A673 (cell line): ENCODE measurements at regions not wholly inside any gene's neighbourhood (a gene's known extent, or its start where the extent isn't known, plus 50 kb on each side); places are given as distances from the start of the nearest gene placed in this dataset.

Experiments used
- BruUV-seq: library from RNA; stranded (reverse); fragments of 400-500 nt; replicated peaks from 2 replicates; lab custom pipeline; 2021; lab: Mats Ljungman, UMichigan
- CTCF ChIA-PET: fragments of 300-600 bp; sonication (Branson Sonifier 250); formaldehyde crosslinking; loops from one replicate; lab custom pipeline; 2022; ENCODE audit warnings: antibody characterized with exemption; lab: Charles Lee
- POLR2A ChIA-PET: fragments of 300-600 bp; sonication (Branson Sonifier 250); formaldehyde crosslinking; loops from one replicate; lab custom pipeline; 2022; ENCODE audit warnings: antibody characterized with exemption; ENCODE audit not compliant: low non-redundant PET; lab: Charles Lee
- DNase-seq: peaks from one replicate; pipeline ENCODE4 v3.0.0-alpha.2; 2015; ENCODE audit warnings: low spot score
- H3K27ac ChIP-seq: fragments of 200-600 bp; sonication (generic); 2 replicates; pipeline ENCODE4 v1.5.1; 2016; ENCODE audit warnings: mixed run types, low read depth, mild to moderate bottlenecking, mixed read lengths, antibody characterized with exemption, low read length; ENCODE audit not compliant: poor library complexity, severe bottlenecking
- H3K27me3 ChIP-seq: fragments of 200-600 bp; sonication (generic); replicated peaks from 2 replicates; pipeline ENCODE4 v1.6.1; 2017; ENCODE audit warnings: mixed run types, low read depth, mild to moderate bottlenecking, mixed read lengths, antibody characterized with exemption, low read length; ENCODE audit not compliant: insufficient read depth, poor library complexity
- H3K36me3 ChIP-seq: fragments of 200-600 bp; sonication (generic); 2 replicates; pipeline ENCODE4 v1.6.1; 2016; ENCODE audit warnings: mixed run types, mild to moderate bottlenecking, mixed read lengths, antibody characterized with exemption, low read length; ENCODE audit not compliant: insufficient read depth, poor library complexity, severe bottlenecking
- H3K4me1 ChIP-seq: fragments of 200-600 bp; sonication (generic); 2 replicates; pipeline ENCODE4 v1.6.1; 2017; ENCODE audit warnings: mixed run types, mild to moderate bottlenecking, mixed read lengths, antibody characterized with exemption, low read length; ENCODE audit not compliant: insufficient read depth, poor library complexity, severe bottlenecking
- H3K4me3 ChIP-seq: fragments of 200-600 bp; sonication (generic); 2 replicates; pipeline ENCODE4 v1.5.1; 2016; ENCODE audit warnings: low read depth, mixed run types, mild to moderate bottlenecking, mixed read lengths, low read length; ENCODE audit not compliant: poor library complexity, severe bottlenecking
- H3K9me3 ChIP-seq: fragments of 200-600 bp; sonication (generic); 2 replicates; pipeline ENCODE4 v1.6.1; 2016; ENCODE audit warnings: mixed run types, low read depth, mild to moderate bottlenecking, mixed read lengths, antibody characterized with exemption, low read length; ENCODE audit not compliant: poor library complexity, severe bottlenecking
- CTCF ChIP-seq: fragments of 300-800, 200-600 bp; sonication (generic); conservative IDR thresholded peaks from 2 replicates; pipeline ENCODE4 v1.5.1; 2017; ENCODE audit warnings: low read depth, mild to moderate bottlenecking, antibody characterized with exemption, low read length, moderate library complexity, mixed read lengths
- EZH2 ChIP-seq: fragments of 200-600 bp; sonication (generic); IDR thresholded peaks from 2 replicates; pipeline ENCODE4 v1.6.1; 2017; ENCODE audit warnings: borderline replicate concordance, low read depth, mild to moderate bottlenecking, mixed read lengths, antibody characterized with exemption, low read length; ENCODE audit not compliant: poor library complexity, severe bottlenecking
- intact Hi-C: fragments of 100-400 bp; cut with micrococcal nuclease; formaldehyde crosslinking; loops from one replicate; pipeline ENCODE4 v1.10.0; 2022; ENCODE audit not compliant: unreplicated experiment

GRCh38 chrX:20364238-20364637, 97.5 kb upstream of the RPS6KA3 start:
- Histone ChIP-seq H3K27ac (no peak overlapping the region), H3K4me3 (no peak overlapping the region), H3K36me3 (no peaks in the 10 kb centered on the region), H3K4me1 (peaks cover 12% of the 10 kb centered on the region), H3K27me3 (no peaks in the 10 kb centered on the region), H3K9me3 (no peaks in the 10 kb centered on the region)
- intact Hi-C loops = no loop called here
- BruUV-seq = no TSS peak
- CTCF ChIA-PET = no interaction called here
- POLR2A ChIA-PET = no interaction called here
- no peak for DNase-seq
- no peak for TF ChIP-seq CTCF
- TF ChIP-seq EZH2 = no peak

- Histone ChIP-seq H3K9me3 (no peaks in the 10 kb centered on the region), H3K27ac (no peak overlapping the region), H3K4me1 (peaks cover 12% of the 10 kb centered on the region), H3K27me3 (no peaks in the 10 kb centered on the region), H3K36me3 (no peaks in the 10 kb centered on the region), H3K4me3 (no peak overlapping the region)
- intact Hi-C loops = no loop called here
- POLR2A ChIA-PET = no interaction called here
- no peak for TF ChIP-seq EZH2
- TF ChIP-seq CTCF = no peak
- DNase-seq = no peak
- BruUV-seq = no TSS peak
- CTCF ChIA-PET = no interaction called here
These were observed 96.6 kb upstream of the RPS6KA3 start for GRCh38 chrX:20363275-20363674.

- Histone ChIP-seq H3K4me1 (peaks cover 12% of the 10 kb centered on the region), H3K4me3 (no peak overlapping the region), H3K9me3 (no peaks in the 10 kb centered on the region), H3K27ac (no peak overlapping the region), H3K36me3 (no peaks in the 10 kb centered on the region), H3K27me3 (no peaks in the 10 kb centered on the region)
- POLR2A ChIA-PET = no interaction called here
- DNase-seq = no peak
- CTCF ChIA-PET = interaction anchor here (0.5 to 0.7 kb wide), 2 partner anchors 110 to 249 kb away, joined by 6 to 10 read pairs; no protein-coding TSS in a partner anchor
- intact Hi-C loops = no loop called here
- TF ChIP-seq EZH2 (no peak), CTCF (no peak)
- BruUV-seq = no TSS peak
These were observed 95.9 kb upstream of the RPS6KA3 start for GRCh38 chrX:20362268-20363267.
